ENCODE measurements at regions not wholly inside any gene's neighbourhood (a gene's known extent, or its start where the extent isn't known, plus 50 kb on each side); places are given as distances from the start of the nearest gene placed in this dataset.

DNA sequence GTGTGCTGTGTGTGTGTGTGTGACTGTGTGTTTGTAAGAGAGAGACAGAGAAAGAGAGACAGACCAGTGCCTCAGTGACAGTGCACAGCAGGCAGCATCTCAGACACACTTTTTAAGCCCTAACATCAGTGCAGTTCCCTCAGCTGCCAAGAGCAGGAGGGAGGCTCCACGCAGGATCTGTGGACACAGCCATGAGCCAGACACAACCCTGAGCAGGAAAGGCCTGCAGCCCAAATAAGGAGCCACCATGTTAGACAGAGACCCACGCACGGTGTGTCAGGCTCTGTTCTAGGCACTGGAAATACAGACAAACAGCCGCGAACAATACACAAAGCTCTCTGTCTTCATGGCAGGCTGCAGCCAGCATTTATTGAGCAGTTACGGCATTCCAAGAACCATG lies 445.5 kb downstream of the MATN1 start:
- Mint-ChIP-seq H3K9me3 (no peaks in the 10 kb centered on the region), H3K4me1 (peaks cover 9% of the 10 kb centered on the region), H3K36me3 (no peaks in the 10 kb centered on the region), H3K27ac (no peak overlapping the region), H3K4me3 (no peak overlapping the region)
- DNase-seq (ENCODE audit: low spot score in 2 of 2) (no peak), ATAC-seq (no peak)

DNA sequence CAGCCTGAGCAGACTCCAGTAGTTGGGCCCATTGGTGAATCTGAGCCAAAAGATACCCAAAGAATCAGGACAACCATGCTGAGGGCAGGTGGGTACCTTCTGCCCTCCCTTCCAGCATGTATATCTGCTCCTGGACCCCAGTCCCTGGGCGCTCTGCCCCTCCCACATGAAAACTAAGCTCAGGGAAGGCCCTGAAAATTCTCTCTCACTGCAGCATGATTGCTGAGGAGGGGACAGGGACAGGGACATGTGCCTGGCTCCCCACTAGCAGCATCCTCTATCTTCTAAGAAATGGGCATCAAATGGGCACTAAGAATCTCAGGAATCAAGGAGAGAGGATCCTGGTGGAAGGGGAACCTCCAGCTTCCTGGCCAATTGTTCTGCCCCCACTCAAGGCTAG lies 446.0 kb downstream of the MATN1 start:
- Mint-ChIP-seq H3K36me3 (no peaks in the 10 kb centered on the region), H3K4me1 (peaks cover 4% of the 10 kb centered on the region), H3K9me3 (no peaks in the 10 kb centered on the region), H3K27ac (no peak overlapping the region), H3K4me3 (no peak overlapping the region)
- no peak for DNase-seq (ENCODE audit: low spot score in 2 of 2)
- no peak for ATAC-seq

DNA sequence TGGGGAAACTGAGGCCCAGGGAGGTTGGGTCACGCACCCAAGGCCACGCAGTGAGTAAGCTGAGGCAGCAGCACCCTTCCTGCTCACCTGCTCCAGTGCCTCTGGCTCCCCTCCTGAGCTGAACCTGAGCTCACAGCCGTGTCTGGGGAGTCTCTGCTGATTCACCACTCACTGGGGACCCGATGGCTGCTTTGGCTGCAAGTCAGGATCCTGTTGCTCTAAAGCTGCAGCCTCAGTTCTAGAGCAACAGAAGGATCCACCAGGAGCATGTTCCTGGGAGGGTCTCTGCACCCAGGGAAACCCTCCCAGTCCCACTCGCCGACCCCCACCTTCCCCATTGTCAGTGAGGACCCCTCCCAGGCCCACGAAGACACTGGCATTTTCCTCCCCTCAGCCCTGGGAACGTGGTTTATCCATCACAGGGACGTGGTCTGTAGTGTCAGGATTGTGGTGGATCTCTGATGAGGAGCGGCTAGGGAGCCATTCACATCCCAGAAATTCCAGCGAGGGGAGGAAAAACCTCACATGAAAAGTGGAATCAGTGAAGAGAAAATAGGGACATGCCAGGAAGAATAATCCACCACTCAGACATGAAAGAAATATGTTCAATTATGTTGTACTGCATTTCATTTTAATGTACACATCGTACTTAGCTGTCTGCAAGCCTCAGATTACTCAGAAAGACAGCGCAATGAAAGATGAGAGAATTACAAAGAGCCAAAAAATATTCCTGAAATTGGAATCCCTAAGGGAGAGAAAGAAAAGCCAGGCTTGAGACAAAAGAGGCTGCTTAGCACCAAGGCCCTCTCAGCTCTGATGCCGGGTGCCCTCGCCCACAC lies 447.2 kb downstream of the MATN1 start:
- no peak for ATAC-seq
- H3K4me1 Mint-ChIP-seq = no peaks in the 10 kb centered on the region
- no peak for DNase-seq (ENCODE audit: low spot score in 2 of 2)
- no peak overlapping the region for H3K27ac Mint-ChIP-seq
- no peaks in the 10 kb centered on the region for H3K9me3 Mint-ChIP-seq
- no peaks in the 10 kb centered on the region for H3K36me3 Mint-ChIP-seq
- H3K4me3 Mint-ChIP-seq = no peak overlapping the region

DNA sequence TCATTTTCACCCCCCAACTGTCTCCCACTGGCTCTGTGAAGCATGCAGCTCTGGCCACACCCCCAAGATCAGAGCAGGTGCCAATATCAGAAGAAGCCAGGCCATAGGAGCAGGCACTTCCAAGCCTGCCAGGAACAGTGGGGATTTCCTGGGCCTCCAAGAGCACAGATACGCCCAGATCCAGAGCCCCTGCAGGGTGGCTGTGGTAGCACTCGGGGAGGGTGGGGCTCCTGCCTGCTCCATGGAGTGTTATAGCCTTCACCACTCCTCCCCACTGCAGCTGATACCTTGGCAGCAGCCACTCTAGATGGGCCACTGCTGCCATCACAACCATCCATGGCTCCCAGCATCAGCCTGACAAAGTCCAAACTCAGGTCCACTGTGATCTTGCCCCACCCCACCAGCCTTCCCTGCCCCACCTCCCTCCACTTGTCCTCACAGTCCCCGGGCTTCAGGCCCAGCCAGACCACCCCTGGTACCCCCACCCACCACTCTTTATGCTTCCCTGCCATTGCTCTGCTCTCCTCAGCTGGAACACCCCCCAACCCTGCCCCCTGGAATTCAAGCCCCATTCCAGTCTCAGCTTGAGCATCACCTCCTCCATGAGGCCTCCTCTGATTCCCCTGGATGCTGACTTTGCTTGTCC lies 448.3 kb downstream of the MATN1 start:
- DNase-seq (ENCODE audit: low spot score in 2 of 2) (no peak), ATAC-seq (no peak)
- no peaks in the 10 kb centered on the region for H3K9me3 Mint-ChIP-seq
- H3K27ac Mint-ChIP-seq = no peak overlapping the region
- H3K36me3 Mint-ChIP-seq = no peaks in the 10 kb centered on the region
- no peaks in the 10 kb centered on the region for H3K4me1 Mint-ChIP-seq
- no peak overlapping the region for H3K4me3 Mint-ChIP-seq

DNA sequence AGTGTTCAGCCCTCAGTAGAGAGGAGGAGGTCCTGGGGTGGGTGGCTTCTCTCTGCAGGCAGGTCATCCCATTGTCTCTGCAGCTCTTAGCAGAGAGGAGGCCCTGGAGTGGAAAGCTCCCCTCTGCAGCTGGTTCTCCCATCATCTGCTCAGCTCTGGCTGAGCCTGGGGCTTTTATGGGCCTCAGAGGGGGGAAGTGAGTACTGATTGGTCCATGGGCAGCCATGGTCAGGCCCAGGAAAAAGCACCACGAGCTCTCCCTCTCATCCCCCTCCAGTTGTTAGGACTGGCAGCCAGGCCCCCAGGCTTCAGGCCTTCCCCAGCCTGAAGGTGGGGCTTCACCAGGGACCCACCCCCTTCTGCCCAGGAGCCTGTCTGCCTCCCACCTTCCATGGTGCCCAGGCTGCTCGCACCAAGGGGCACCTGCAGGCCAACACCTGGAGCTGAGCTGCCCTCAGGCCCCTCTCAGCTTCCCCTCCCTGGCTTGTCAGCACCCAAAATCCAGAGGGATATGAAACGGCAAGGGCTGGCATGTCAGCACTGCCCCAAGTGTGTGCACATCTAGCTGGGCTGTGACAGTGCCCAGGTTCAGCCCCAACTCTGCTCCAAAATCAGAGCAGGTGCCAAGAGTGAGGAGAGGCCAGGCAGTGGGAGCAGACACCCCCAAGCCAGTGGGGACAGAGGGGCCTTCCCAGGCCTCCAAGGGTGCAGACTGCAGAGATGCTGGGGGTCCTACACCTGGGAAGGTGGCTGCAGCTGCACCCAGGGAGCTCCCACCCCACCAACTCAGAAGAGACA lies 449.0 kb downstream of the MATN1 start:
- no peak overlapping the region for H3K27ac Mint-ChIP-seq
- H3K4me1 Mint-ChIP-seq = no peaks in the 10 kb centered on the region
- H3K4me3 Mint-ChIP-seq = no peak overlapping the region
- ATAC-seq = no peak
- DNase-seq (ENCODE audit: low spot score in 2 of 2) = no peak
- no peaks in the 10 kb centered on the region for H3K9me3 Mint-ChIP-seq
- no peaks in the 10 kb centered on the region for H3K36me3 Mint-ChIP-seq

DNA sequence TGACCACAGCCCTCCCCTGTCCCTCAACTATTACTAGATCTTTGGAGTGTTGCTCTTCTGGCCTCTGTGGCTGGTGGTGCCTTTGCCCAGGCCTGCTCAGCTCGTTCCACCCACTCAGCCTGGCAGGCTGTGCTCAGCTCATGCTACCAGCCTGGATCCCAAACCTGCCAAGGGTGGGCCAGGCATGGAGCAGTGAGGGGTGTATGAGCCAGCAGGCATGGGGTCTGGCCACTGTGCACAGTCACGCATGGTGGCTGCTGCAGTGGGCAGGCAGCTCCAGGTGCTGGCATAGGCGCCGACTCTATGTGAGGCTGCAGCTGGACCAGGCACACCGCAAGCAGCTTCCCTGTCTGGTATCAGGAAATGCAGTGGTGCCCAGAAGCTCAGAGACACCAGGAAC lies 449.9 kb downstream of the MATN1 start:
- H3K9me3 Mint-ChIP-seq = no peaks in the 10 kb centered on the region
- DNase-seq (ENCODE audit: low spot score in 2 of 2) (no peak), ATAC-seq (no peak)
- no peak overlapping the region for H3K27ac Mint-ChIP-seq
- no peaks in the 10 kb centered on the region for H3K4me1 Mint-ChIP-seq
- H3K4me3 Mint-ChIP-seq = no peak overlapping the region
- H3K36me3 Mint-ChIP-seq = no peaks in the 10 kb centered on the region

DNA sequence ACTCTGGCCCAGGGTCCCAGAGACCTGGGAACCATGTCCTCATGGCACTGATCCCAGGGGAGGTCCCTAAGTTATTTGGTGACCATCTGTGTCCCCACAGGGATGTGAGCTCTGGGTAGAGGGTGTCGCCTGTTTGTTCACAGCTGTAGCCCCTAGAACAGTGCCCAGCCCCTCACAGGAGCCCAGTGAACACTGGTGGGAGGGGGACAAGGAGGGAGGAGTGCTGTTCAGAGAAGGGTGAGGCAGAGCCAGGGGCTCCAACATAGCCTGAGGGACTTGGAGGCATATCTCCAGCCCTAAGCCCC lies 450.4 kb downstream of the MATN1 start:
- H3K36me3 Mint-ChIP-seq = no peaks in the 10 kb centered on the region
- DNase-seq (ENCODE audit: low spot score in 2 of 2) (no peak), ATAC-seq (no peak)
- H3K4me3 Mint-ChIP-seq = no peak overlapping the region
- no peak overlapping the region for H3K27ac Mint-ChIP-seq
- no peaks in the 10 kb centered on the region for H3K4me1 Mint-ChIP-seq
- no peaks in the 10 kb centered on the region for H3K9me3 Mint-ChIP-seq

DNA sequence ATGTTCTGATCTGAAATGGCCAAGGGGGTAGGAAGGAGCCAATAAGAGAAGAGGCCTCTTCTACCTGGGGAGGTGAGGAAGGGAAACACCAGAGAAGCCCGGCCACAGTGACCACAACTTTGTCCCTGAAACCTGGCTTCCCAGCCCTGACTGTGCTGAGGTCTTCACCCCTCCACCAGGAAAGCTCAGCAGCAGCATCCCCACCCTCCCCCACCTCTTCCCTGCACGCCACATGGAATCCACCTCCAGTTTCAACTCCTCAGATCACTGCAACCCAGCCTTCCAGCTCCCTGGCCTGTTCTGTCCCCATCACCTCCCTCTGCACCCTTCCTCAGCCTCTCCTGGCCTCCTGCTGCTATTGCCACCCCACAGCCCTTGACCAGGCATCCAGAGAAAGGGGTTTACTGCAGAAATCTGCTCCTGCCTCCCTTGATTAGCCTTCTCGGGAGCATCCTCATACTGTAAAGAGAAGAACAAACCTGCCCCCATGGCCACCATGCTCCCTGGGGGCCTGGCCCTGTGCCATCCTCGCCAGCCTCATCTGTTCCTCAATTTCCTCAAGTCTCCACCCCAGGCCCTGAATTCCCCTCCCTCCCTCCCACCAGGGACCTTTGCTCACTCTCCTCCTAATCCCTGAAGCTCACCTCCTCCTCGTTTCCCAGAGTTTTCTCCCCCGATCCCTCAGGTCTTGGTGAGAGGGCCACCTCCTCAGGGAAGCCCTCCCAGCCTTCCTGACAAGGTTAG lies 450.9 kb downstream of the MATN1 start:
- ATAC-seq = no peak
- Mint-ChIP-seq H3K4me1 (no peaks in the 10 kb centered on the region), H3K36me3 (no peaks in the 10 kb centered on the region), H3K9me3 (no peaks in the 10 kb centered on the region), H3K4me3 (no peak overlapping the region), H3K27ac (no peak overlapping the region)
- DNase-seq (ENCODE audit: low spot score in 2 of 2) = no peak

DNA sequence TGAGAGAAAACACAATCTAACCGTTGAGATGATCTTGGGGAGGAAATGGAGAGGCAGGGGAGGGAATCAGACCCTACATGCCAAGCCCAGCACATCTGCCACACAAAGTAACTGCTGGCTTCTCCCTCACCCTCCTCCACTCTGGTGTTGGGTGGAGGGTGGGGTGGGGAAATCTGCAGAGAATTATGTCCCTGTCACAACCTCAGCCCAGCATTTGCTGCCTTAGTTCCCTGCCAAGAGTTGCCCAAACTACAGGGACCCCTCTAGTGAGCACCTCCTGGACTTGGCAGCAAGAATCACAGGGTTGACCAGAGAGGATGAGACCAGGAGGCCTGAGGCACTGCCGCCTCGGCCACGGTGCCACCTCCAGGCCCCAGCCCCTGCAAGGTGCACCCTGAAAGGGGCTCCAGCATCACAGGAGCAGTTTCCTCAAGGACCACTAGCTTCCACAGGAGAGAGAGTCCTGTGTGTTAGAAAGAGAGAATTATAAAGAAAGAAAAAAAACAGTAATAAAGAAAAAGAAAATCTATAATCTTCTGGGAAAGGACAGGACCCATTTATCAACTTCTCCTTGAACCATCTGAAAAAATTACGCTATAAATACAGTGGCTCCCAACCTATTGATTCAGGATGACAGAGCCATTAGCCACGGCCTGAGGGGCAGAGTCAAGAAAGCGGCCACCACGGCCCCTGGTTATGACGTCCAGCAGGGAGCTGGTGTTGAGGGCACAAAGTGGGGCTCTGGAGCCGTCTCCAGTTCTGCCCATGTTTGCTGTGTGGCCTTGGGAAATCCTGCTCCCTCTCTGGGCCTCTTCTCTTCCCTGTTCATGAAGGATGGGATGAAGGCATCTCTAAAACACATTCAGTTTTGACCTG lies 451.7 kb downstream of the MATN1 start:
- DNase-seq (ENCODE audit: low spot score in 2 of 2) (no peak), ATAC-seq (no peak)
- Mint-ChIP-seq H3K4me1 (no peaks in the 10 kb centered on the region), H3K36me3 (no peaks in the 10 kb centered on the region), H3K4me3 (no peak overlapping the region), H3K27ac (no peak overlapping the region), H3K9me3 (no peaks in the 10 kb centered on the region)

DNA sequence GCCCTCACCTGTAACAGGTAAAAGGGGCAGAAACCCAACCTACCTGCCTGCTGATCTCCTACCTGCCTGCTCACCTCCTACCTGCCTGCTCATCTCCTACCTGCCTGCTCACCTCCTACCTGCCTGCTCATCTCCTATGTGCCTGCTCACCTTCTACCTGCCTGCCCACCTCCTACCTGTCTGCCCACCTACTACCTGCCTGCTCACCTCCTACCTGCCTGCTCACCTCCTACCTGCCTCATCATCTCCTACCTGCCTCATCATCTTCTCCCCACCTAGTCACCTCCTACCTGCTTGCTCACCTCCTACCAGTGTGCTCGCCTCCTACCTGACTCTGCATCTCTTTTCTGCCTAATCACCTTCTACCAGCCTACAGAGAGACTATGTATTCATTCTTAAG lies 452.9 kb downstream of the MATN1 start:
- DNase-seq (ENCODE audit: low spot score in 2 of 2) = no peak
- no peaks in the 10 kb centered on the region for H3K9me3 Mint-ChIP-seq
- no peaks in the 10 kb centered on the region for H3K36me3 Mint-ChIP-seq
- H3K4me3 Mint-ChIP-seq = no peak overlapping the region
- H3K4me1 Mint-ChIP-seq = no peaks in the 10 kb centered on the region
- no peak overlapping the region for H3K27ac Mint-ChIP-seq
- ATAC-seq = no peak

DNA sequence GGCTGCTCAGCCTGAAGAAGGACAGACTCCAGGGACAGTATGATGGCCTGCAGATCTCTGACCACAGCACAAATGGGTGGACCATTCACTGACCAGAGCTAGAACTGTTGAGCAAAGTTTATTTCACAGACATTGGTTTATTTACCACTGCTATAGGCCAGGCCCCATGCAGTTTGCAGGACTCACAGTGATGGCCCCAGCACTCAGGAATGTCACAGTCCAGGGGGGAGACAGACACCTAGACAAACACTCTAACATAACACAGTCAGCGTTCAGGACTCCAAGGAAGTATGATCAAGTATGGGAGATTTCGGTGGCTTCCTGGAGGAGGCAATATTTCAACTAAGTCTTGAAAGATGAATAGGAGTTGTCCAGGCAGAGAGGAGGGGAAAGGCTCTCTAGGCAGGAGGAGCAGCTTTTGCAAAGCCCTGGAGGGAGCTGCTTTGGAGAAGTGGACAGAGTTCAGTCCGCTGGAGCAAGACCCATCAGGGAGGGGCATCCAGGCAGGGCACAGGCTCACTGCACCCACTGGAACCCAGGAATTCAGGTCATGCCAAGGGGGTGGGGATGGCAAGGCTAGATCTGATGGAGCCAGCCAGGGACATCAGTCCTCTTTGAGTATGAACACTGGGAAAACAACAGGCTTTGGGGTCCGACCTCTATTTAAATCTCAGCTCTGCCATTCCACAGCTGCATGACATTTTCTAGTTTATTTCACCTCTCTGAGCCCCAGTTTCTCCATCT lies 454.3 kb downstream of the MATN1 start:
- DNase-seq (ENCODE audit: low spot score in 2 of 2) (no peak), ATAC-seq (no peak)
- Mint-ChIP-seq H3K4me3 (no peak overlapping the region), H3K9me3 (no peaks in the 10 kb centered on the region), H3K27ac (no peak overlapping the region), H3K4me1 (no peaks in the 10 kb centered on the region), H3K36me3 (no peaks in the 10 kb centered on the region)

DNA sequence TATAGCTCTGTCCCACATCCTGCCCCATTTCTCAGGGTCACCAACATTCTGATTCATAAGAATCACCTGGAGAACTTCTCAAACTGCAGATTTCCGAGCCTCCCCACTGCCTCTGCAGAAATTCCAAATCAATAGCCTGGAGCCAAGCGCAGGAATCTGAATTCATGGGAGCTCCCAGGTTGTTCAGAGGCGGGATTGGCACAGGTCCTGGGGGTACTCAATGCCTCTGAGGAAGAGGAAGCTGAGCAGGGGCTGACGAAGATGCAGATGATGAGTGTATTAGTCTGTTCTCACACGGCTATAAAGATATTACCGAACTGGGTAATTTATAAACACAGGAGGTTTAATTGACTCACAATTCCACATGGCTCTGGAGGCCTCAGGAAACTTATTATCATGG lies 455.5 kb downstream of the MATN1 start:
- no peak overlapping the region for H3K27ac Mint-ChIP-seq
- DNase-seq (ENCODE audit: low spot score in 2 of 2) (no peak), ATAC-seq (no peak)
- no peaks in the 10 kb centered on the region for H3K4me1 Mint-ChIP-seq
- no peaks in the 10 kb centered on the region for H3K36me3 Mint-ChIP-seq
- no peaks in the 10 kb centered on the region for H3K9me3 Mint-ChIP-seq
- no peak overlapping the region for H3K4me3 Mint-ChIP-seq

DNA sequence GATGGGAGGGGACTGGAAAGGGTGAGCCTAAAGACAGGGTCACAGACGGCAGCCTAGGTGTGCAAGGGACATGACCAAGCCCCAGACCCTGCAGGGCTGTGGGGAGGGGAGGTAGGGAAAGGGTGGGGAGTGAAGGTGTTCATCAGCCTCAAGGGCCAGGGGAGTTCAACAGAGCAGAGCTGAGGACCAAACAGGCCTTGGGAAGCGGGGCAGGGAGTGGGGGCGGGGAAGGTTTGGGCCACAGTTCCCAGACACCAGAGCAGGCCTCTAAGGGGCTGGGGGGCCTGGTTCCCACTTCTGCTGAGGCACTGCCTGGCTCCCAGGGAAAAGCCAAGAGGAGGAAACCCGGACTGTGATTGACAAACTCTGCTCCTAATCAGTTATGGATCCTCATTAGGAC lies 456.3 kb downstream of the MATN1 start:
- H3K4me1 Mint-ChIP-seq = no peaks in the 10 kb centered on the region
- H3K27ac Mint-ChIP-seq = no peak overlapping the region
- no peaks in the 10 kb centered on the region for H3K9me3 Mint-ChIP-seq
- no peak for ATAC-seq
- no peak overlapping the region for H3K4me3 Mint-ChIP-seq
- DNase-seq (ENCODE audit: low spot score in 2 of 2) = no peak
- no peaks in the 10 kb centered on the region for H3K36me3 Mint-ChIP-seq
